Neural progenitor cell (in vitro differentiated cells): ENCODE measurements at regions not wholly inside any gene's neighbourhood (a gene's known extent, or its start where the extent isn't known, plus 50 kb on each side); places are given as distances from the start of the nearest gene placed in this dataset. TPM values are rescaled to one million over a fixed set of nuclear protein-coding genes. Genes with fewer than 3 reads are reported as not detected.

Experiments used
- DNase-seq: peaks from one replicate; pipeline ENCODE4 v3.0.0-alpha.2; 2016; ENCODE audit warnings: low spot score
- H2AFZ ChIP-seq: fragments of 200-600 bp; sonication (generic); replicated peaks from 2 replicates; pipeline ENCODE4 v1.6.1; 2016; ENCODE audit warnings: antibody characterized with exemption
- H3F3A ChIP-seq: fragments of 200-600 bp; sonication (generic); 2 replicates; pipeline ENCODE4 v1.6.1; 2016; ENCODE audit warnings: antibody characterized with exemption, low read depth
- H3K27ac ChIP-seq: fragments of 200-600 bp; sonication (generic); 2 replicates; pipeline ENCODE4 v1.5.1; 2016; ENCODE audit warnings: mild to moderate bottlenecking
- H3K27me3 ChIP-seq: fragments of 200-600 bp; sonication (generic); 2 replicates; pipeline ENCODE4 v1.6.1; 2016; ENCODE audit warnings: mild to moderate bottlenecking, moderate library complexity
- H3K36me3 ChIP-seq: fragments of 200-600 bp; sonication (generic); 2 replicates; pipeline ENCODE4 v1.5.1; 2016
- H3K4me1 ChIP-seq: fragments of 200-600 bp; sonication (generic); 2 replicates; pipeline ENCODE4 v1.6.1; 2016; ENCODE audit warnings: mixed run types
- H3K4me2 ChIP-seq: fragments of 200-600 bp; sonication (generic); 2 replicates; pipeline ENCODE4 v1.6.1; 2016
- H3K4me3 ChIP-seq: fragments of 200-600 bp; sonication (generic); 2 replicates; pipeline ENCODE4 v1.5.1; 2016
- H3K79me2 ChIP-seq: fragments of 200-600 bp; sonication (generic); 2 replicates; pipeline ENCODE4 v1.6.1; 2016; ENCODE audit warnings: low read depth
- H3K9ac ChIP-seq: fragments of 200-600 bp; sonication (generic); 2 replicates; pipeline ENCODE4 v1.6.1; 2016
- H3K9me3 ChIP-seq: fragments of 200-600 bp; sonication (generic); 2 replicates; pipeline ENCODE4 v1.5.1; 2016; ENCODE audit warnings: low read depth
- H4K20me1 ChIP-seq: fragments of 200-600 bp; sonication (generic); 2 replicates; pipeline ENCODE4 v1.6.1; 2016; ENCODE audit warnings: low read depth
- H3K27ac Mint-ChIP-seq: 3 replicates; pipeline ENCODE4 v1.8.0; 2021; ENCODE audit warnings: mixed read lengths
- H3K27me3 Mint-ChIP-seq: 2 replicates; pipeline ENCODE4 v1.8.0; 2022; ENCODE audit warnings: low read depth, mild to moderate bottlenecking, inconsistent platforms, moderate library complexity, mixed read lengths; ENCODE audit not compliant: insufficient read depth
- H3K36me3 Mint-ChIP-seq: 3 replicates; pipeline ENCODE4 v1.8.0; 2021; ENCODE audit warnings: mixed read lengths
- H3K4me1 Mint-ChIP-seq: 3 replicates; pipeline ENCODE4 v1.8.0; 2021; ENCODE audit warnings: mixed read lengths
- H3K4me3 Mint-ChIP-seq: 3 replicates; pipeline ENCODE4 v1.8.0; 2021; ENCODE audit warnings: mild to moderate bottlenecking, moderate library complexity, mixed read lengths
- H3K9me3 Mint-ChIP-seq: 3 replicates; pipeline ENCODE4 v1.8.0; 2020; ENCODE audit warnings: mixed read lengths
- CTCF ChIP-seq: fragments of 200-600 bp; sonication (generic); IDR thresholded peaks from 2 replicates; pipeline ENCODE4 v1.5.1; 2017; ENCODE audit warnings: antibody characterized with exemption, mild to moderate bottlenecking
- EZH2 ChIP-seq: fragments of 200-600 bp; sonication (generic); IDR thresholded peaks from 2 replicates; pipeline ENCODE4 v1.6.1; 2017; ENCODE audit warnings: antibody characterized with exemption, mild to moderate bottlenecking, moderate library complexity
- EZH2phosphoT487 ChIP-seq: fragments of 200-600 bp; sonication (generic); IDR thresholded peaks from 2 replicates; pipeline ENCODE4 v1.6.1; 2017; ENCODE audit warnings: antibody characterized with exemption
- small RNA-seq: library from RNA; depleted of rRNA; stranded (forward); fragments of <200 nt; gene quantifications from one replicate; pipeline ENCODE3, GENCODE V24; 2015

GRCh38 chr16:27730661-27731210 is 180.8 kb downstream of the KATNIP start:
- Histone ChIP-seq H3K4me1 (no peaks in the 10 kb centered on the region), H3K27ac (no peak overlapping the region), H3K4me2 (no peak overlapping the region), H2AFZ (no peak overlapping the region), H3F3A (no peaks in the 10 kb centered on the region), H3K9me3 (no peaks in the 10 kb centered on the region), H3K4me3 (no peak overlapping the region), H4K20me1 (no peaks in the 10 kb centered on the region), H3K9ac (no peak overlapping the region), H3K36me3 (no peaks in the 10 kb centered on the region), H3K27me3 (no peaks in the 10 kb centered on the region), H3K79me2 (no peaks in the 10 kb centered on the region)
- Mint-ChIP-seq H3K4me1 (peaks cover 15% of the 10 kb centered on the region), H3K27me3 (no peaks in the 10 kb centered on the region), H3K4me3 (no peak overlapping the region), H3K27ac (peak overlapping the region; percentile 67), H3K36me3 (peaks cover 22% of the 10 kb centered on the region), H3K9me3 (no peaks in the 10 kb centered on the region)
- no peak for DNase-seq
- TF ChIP-seq EZH2phosphoT487 = no peak

GRCh38 chr16:27735031-27735430 is 185.1 kb downstream of the KATNIP start:
- no peaks in the 10 kb centered on the region for H3K4me1 ChIP-seq
- Mint-ChIP-seq H3K27me3 (peaks cover 5% of the 10 kb centered on the region), H3K27ac (peak overlapping the region; percentile 35), H3K4me1 (peaks cover 14% of the 10 kb centered on the region), H3K4me3 (no peak overlapping the region), H3K36me3 (peaks cover 15% of the 10 kb centered on the region), H3K9me3 (no peaks in the 10 kb centered on the region)
- TF ChIP-seq EZH2phosphoT487 (no peak), CTCF (no peak), EZH2 (no peak)
- no peak overlapping the region for H3K4me3 ChIP-seq
- H3K36me3 ChIP-seq = no peaks in the 10 kb centered on the region
- H4K20me1 ChIP-seq = no peaks in the 10 kb centered on the region
- no peaks in the 10 kb centered on the region for H3K27me3 ChIP-seq
- no peaks in the 10 kb centered on the region for H3K9me3 ChIP-seq
- H2AFZ ChIP-seq = no peak overlapping the region
- no peaks in the 10 kb centered on the region for H3F3A ChIP-seq
- DNase-seq = no peak
- H3K4me2 ChIP-seq = no peak overlapping the region
- H3K27ac ChIP-seq = no peak overlapping the region
- no peaks in the 10 kb centered on the region for H3K79me2 ChIP-seq
- no peak overlapping the region for H3K9ac ChIP-seq

GRCh38 chr16:27736431-27736830 is 186.5 kb downstream of the KATNIP start:
- Mint-ChIP-seq H3K4me3 (no peak overlapping the region), H3K27me3 (peaks cover 5% of the 10 kb centered on the region), H3K9me3 (no peaks in the 10 kb centered on the region), H3K36me3 (peaks cover 15% of the 10 kb centered on the region), H3K27ac (peak overlapping the region; percentile 53), H3K4me1 (peaks cover 10% of the 10 kb centered on the region)
- H3K4me2 ChIP-seq = no peak overlapping the region
- H3K79me2 ChIP-seq = no peaks in the 10 kb centered on the region
- H3K9me3 ChIP-seq = no peaks in the 10 kb centered on the region
- no peaks in the 10 kb centered on the region for H3K36me3 ChIP-seq
- H2AFZ ChIP-seq = no peak overlapping the region
- no peak overlapping the region for H3K4me3 ChIP-seq
- H3K4me1 ChIP-seq = no peaks in the 10 kb centered on the region
- no peaks in the 10 kb centered on the region for H3F3A ChIP-seq
- H4K20me1 ChIP-seq = no peaks in the 10 kb centered on the region
- H3K27me3 ChIP-seq = no peaks in the 10 kb centered on the region
- no peak overlapping the region for H3K9ac ChIP-seq
- DNase-seq = no peak
- TF ChIP-seq CTCF = no peak
- no peak for TF ChIP-seq EZH2phosphoT487
- TF ChIP-seq EZH2 = no peak
- H3K27ac ChIP-seq = no peak overlapping the region

- H4K20me1 ChIP-seq = no peaks in the 10 kb centered on the region
- no peaks in the 10 kb centered on the region for H3F3A ChIP-seq
- Mint-ChIP-seq H3K36me3 (peaks cover 15% of the 10 kb centered on the region), H3K4me3 (no peak overlapping the region), H3K9me3 (no peaks in the 10 kb centered on the region), H3K27ac (no peak overlapping the region), H3K27me3 (peaks cover 5% of the 10 kb centered on the region), H3K4me1 (peaks cover 10% of the 10 kb centered on the region)
- no peak overlapping the region for H3K4me2 ChIP-seq
- H3K27me3 ChIP-seq = no peaks in the 10 kb centered on the region
- H3K4me1 ChIP-seq = no peaks in the 10 kb centered on the region
- no peaks in the 10 kb centered on the region for H3K36me3 ChIP-seq
- H2AFZ ChIP-seq = no peak overlapping the region
- no peaks in the 10 kb centered on the region for H3K79me2 ChIP-seq
- no peak overlapping the region for H3K27ac ChIP-seq
- H3K9me3 ChIP-seq = no peaks in the 10 kb centered on the region
- DNase-seq = no peak
- no peak overlapping the region for H3K4me3 ChIP-seq
- no peak overlapping the region for H3K9ac ChIP-seq
- TF ChIP-seq EZH2phosphoT487 (no peak), CTCF (no peak), EZH2 (no peak)
Measured at GRCh38 chr16:27737513-27737912, 187.6 kb downstream of the KATNIP start.

Small RNA genes in the stretch of these regions (small RNA-seq; reads per million reads assigned to genes)
- gene RF00019 = not detected
